HG03521 (cell line): ENCODE measurements at regions not wholly inside any gene's neighbourhood (a gene's known extent, or its start where the extent isn't known, plus 50 kb on each side); places are given as distances from the start of the nearest gene placed in this dataset.
"Not testable (repeated sequence)": the region's sequence is repeated elsewhere in the genome, so short reads cannot be mapped to it uniquely, and the experiment has no call there.

Experiments used
- ATAC-seq: cut with Tn5 transposase; IDR thresholded peaks from one replicate; pipeline ENCODE4 v1.9.1; 2021; ENCODE audit warnings: mild to moderate bottlenecking, moderate library complexity; ENCODE audit not compliant: unreplicated experiment

DNA sequence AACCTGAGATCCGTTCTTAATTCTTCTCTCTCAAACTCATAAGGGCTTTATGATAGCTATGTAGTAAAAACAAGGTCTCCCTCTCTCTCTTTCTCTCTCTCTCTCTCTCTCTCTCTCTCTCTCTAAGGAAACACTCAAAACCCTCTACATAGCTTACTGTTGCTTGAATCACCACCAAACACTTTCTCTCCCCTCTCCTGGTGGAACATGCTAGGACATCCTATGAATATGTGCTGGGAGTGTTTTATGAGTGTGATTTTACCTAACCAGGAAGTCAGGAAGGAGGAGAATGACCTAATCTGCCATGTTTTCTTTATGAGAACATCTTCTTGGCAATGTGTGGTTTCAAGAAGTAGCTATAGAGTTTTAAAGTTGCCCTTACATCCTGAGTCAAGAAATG lies 844.6 kb downstream of the TTLL7 start:
- ATAC-seq: not testable (repeated sequence)

DNA sequence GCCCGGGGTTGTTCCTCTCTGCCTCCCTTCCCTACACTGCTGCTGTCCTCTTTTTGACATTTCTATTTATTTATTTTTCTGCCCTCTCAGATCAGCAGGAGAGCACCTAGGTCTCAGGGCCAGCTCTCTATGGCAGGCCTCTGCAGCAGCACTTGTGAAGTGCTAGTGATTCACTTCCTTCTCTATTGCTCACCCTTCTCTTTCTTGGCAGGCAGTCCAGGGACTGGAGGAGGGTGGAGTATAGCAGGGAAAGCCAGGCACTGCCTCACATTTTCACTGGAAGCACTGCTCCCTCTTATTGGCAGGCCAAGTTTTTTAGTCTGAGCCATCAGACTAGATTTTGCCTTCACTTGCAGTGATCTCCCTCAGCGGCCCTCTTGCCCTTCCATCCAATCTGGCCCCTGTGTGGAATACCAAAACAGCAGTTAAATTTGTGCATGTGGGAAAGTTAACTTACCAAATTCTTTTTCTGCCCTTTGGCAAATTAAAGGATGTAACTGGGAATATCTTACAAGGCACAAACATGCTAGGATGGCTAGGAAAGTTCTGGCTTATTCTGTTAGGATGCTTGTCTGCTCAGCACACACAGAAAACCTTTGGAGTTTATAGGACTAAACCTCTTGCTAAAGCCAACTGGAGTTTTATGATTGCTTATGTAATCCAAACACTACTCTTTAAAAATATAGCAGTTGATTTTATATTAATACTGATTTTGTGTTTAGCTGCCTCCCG lies 847.6 kb downstream of the TTLL7 start:
- not testable (repeated sequence) for ATAC-seq

DNA sequence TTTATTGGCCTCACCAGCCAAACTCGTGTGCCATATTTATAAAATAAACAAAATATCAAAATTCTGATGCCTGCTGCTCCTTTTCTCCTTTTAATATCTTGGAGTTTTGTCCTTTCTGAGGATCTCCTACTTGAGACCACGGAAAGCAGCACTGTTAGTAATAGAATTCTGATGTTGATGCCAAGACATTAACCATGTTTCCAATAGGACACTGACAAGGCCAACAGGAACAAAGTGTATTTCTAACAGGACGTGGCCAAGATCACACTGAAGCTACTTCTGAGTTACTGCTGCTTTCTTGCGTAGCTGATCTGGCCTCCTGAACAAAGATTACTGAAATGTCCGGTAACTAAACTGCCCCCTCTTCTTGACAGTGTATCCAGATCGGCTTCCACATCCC lies 848.5 kb downstream of the TTLL7 start:
- not testable (repeated sequence) for ATAC-seq

DNA sequence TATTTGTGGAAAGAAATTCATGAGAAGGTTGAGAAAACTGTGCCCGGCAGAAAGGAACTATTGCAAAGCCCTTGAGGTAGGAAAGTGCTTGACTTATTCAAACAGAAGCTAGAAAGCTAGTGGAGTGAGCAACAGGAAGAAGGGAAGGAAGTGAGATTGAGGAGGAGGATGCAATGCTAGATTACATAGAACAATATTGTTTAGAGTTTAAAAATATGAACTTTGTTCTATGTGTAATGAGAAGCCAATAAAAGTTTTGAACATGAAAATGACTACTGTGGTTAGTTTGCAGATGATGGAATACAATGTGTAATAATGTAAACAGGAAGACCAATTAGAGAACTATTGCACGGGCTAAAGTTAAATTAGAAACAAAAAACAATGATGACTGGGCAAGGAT lies 853.1 kb downstream of the TTLL7 start:
- ATAC-seq: not testable (repeated sequence)

DNA sequence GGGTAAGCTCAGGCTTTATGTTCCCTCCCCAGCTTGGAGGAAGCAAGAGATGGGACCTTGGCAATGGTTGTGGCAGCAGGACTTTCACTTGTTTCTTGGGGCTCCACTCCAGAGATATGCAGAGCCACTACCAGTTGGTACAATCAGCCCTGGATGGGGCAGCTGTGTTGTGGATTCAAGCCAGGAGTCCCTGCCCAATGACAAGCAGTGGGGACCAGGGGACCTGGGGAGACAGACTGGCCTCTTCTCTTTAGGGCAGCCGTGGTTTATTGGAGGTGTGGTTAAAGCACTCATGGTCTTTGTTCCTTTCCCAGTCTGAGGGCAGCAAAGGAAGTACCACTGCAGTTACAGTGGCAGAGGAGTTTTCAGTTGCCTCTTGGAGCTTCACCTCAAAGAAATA lies 856.1 kb downstream of the TTLL7 start:
- ATAC-seq: not testable (repeated sequence)

DNA sequence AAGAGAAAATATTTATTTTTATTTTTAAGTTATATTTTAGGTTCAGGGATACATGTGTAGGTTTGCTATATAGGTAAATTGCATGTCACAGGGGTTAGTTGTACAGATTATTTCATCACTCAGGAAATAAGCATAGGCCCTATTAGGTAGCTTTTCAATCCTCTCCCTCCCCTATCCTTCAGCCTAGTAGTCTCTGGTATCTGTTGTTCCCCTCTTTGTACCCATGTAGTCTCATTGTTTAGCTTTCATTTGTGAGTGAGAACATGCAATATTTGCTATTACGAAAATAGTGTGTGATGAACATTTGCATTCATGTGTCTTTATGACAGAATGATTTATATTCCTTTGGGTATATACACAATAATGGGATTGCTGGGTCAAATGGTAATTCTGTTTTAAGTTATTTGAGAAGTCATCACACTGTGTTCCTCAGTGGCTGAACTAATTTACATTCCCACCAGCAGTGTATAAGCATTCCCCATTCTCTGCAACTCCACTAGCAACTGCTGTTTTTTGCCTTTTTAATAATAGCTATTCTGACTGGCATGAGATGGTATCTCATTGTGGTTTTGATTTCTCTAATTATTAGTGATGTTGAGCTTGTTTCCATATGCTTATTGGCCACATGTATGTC lies 863.3 kb downstream of the TTLL7 start:
- not testable (repeated sequence) for ATAC-seq

DNA sequence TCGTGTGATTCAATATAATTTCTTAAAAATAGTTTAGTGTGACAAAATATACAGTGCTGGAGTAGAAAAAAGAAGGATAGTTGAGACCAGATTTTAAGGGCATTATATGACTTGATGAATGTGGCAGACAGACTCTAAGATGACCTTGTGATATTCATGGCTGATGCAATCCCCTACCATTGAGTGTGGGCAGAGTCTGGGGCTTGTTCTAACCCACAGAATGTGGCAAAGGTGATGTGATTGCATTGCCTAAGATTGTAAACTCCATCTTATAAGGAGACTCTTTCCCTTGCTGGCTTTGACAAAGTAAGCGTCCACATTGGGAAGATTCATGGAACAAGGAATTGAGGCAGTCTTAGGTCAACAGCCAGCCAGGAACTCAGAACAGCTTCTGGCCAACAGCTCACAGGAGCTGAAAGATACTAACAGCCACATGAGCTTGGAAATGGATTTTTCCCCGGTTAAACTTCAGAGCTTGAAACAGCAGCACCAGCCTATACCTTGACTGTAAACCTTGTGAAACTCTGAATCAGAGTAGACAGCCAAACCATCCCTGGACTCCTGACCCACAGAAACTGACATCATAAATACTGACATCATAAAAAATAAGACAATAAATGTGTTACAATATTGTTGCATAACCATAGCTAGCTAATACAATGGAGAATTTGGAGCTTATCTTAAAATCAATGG lies 864.5 kb downstream of the TTLL7 start:
- not testable (repeated sequence) for ATAC-seq

DNA sequence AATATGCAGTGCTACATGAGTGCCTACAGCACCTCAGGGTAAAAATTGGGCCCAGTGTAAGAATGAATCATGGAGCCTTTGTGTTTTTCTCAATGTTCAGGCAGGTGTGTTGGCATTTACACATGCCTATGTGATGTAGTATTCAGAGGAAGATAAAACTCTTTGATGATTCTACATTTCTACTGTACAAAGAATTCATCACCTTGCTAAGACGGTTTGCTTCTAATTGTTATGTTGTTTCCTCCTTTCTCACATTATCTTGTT lies 867.3 kb downstream of the TTLL7 start:
- no peak for ATAC-seq

DNA sequence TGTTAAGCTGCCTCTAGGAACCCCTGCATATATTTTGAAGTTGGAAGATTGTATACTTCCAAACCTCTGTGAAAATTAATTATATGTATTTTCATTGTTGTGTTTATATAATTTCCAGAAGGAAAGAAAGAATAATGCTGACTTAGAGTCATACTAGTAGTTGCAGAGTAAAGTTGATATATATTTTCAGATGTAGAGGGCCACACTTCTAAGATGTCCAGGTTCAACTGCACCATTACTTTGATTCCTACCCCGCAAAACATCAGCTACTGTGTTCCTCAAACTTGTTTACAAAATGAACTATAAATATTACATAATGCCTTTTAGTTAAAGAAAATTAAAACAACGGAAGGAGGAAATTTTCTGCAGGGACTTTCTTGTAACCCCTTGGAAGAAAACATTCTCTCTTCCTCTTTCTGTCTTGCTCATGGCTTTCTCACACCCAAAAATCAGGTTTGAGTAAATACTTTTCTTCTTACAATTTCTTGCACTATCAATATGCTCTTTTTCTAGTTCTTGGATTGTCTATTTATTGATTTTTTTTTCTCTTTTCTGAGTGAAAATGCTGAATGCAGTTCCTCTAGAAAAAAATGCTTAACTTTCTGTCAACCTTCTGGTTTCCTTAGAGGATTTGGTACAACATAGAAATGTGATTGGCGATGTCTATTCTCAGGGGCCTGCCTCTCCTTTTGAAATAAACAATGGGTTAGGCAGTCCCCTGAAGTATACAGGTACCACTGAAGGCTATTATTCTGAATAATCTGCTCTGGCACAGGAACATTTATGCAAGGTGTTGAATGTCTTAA lies 867.8 kb downstream of the TTLL7 start:
- ATAC-seq: no peak

DNA sequence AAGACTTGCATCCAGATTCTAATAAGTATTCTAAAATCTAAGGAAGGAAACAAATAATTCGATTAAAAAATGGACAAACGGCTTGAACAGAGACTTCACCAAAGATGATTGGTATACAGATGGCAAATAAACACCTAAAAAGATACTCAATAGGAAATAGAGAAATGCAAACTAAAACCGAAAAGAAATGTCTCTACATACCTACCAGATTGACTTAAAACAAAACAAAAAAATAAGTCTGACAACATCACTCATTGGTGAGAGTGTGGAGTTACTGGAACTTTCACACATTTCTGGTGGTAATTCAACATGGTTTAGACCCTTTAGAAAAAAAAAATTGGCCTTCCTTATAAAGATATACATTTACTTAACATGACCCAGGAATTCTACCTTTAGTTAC lies 869.8 kb downstream of the TTLL7 start:
- ATAC-seq: no peak

DNA sequence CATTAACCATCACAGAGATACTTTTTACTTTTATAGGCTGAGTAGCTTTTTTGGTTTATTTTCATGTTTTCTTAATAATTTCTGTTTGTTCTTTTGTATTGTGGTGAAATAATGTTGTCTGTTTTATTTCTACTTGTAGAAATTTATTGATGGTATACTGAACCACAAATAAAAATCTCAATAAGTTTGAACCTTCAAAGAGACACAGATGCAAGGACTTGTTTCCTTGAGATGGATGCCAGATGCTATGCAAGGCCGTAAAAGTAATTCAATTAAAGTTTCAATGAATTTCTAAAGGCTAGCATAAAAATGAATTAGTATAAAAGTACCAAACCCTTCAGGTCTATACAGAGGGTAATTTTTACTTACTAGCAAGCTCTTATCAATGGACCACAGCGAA lies 873.5 kb downstream of the TTLL7 start:
- no peak for ATAC-seq

DNA sequence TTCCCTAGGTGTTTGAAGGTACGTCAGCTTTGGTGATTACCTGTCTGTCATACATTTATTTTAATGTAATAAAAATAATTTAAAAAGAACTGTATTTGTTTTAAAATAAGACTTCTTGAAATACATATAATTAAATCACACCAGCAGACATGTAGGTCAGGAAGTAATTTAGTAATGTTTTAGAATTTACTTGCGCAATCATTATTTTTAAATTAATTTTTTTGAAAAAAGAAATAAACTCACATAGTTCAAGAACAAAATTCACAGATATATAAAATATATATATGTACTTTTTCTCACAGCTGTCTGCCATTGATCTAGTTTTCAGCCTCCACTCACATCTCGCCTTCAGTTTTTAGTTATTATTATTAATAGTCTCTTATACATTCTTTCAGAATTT lies 875.9 kb downstream of the TTLL7 start:
- ATAC-seq: no peak

DNA sequence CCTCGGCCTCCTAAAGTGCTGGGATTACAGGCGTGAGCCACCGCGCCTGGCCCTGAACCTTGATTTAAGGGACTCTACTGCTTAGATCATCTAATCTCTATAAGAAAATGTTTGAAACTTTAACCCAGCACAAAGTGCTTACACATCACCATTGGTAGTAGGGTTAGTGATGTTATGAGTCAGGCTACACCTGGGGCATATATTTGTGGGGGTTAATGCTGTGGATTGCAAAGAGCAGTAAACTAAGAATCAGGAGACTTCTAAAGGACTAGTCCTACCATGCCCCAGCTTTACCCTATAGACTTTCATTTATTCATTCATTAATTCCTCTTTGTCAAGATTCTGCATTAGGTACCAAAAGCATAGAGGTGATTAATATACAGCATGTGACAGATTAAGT lies 880.5 kb downstream of the TTLL7 start:
- ATAC-seq: no peak

DNA sequence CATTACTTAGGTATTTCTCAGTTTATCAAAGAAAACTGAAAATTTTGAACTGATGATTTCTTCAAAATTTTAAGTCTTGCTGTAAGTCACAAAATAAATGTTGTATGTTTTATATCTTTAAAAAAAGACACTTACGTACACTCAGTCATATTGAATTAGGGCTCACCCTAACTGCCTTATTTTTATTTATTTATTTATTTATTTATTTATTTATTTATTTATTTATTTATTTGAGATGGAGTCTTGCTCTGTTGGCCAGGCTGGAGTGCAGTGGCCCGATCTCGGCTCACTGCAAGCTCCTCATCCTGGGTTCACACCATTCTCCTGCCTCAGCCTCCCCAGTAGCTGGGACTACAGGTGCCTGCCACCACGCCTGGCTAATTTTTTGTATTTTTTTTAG lies 881.9 kb downstream of the TTLL7 start:
- not testable (repeated sequence) for ATAC-seq

DNA sequence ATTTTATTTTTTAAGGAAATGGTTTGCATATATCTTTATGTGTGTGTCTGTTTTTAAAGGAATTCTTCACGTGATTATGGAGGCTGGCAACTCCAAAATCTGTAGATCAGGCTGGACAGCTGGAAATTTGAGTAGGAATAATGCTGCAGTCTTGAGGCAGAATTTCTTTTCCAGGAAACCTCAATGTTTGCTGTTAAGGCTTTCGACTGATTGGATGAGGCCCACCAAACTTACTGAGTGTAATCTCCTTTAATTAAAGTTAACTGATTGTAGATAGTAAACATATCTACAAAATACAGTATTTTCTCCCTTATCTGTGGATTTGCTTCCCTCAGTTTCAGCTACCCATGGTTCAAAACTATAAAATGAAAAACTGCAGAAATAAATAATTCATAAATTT lies 883.1 kb downstream of the TTLL7 start:
- ATAC-seq: no peak

DNA sequence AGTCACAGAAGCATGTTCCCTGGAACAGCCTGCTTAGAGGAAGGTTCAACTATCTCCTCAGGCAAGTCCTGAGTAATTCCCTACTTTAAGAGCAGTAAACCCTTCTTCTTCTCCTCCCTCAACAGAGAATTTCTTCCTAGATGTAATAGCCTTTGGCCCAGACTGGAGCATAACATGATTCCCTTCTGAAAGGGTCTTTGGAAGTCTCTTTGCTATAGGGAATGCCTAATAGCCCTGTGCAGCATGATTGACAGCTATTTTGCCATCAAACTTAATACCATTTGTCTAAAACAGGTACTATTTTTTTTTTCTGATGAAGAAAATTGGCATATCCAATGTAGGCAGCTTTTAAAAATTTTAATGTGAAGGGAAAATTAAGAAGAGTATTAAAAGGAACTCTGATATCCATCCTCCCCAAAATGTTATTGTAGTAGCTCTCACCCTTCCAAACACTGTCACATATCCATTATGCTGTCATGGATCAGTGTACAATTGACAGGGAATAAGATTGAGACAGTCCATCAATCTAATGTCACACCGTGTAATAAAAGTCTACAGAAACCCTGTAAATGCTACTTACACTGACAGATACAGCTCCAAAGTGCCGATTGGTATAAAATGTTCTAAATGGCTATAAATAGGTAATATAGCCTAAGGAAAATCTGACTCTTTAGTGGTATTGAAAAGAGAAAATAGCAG lies 884.6 kb downstream of the TTLL7 start:
- no peak for ATAC-seq

DNA sequence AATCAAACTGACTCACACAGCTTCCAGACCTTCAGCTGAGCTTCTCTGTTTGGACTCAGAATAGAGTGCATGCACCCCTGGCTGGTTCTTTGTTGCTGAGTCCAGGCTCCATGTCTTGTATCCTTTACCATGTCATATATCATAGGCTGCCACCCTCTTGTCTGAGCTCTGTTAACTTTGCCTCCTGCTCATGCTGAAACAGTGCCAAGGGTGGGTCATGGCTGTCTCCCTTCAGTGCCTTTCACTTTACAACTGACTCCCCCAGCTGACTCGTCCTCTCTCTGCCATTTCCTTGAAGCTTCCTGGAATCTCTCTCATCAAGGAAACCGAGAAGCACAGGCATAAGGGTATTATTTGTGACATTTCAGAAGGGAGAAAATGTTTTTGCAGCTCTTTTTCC lies 885.3 kb downstream of the TTLL7 start:
- no peak for ATAC-seq

DNA sequence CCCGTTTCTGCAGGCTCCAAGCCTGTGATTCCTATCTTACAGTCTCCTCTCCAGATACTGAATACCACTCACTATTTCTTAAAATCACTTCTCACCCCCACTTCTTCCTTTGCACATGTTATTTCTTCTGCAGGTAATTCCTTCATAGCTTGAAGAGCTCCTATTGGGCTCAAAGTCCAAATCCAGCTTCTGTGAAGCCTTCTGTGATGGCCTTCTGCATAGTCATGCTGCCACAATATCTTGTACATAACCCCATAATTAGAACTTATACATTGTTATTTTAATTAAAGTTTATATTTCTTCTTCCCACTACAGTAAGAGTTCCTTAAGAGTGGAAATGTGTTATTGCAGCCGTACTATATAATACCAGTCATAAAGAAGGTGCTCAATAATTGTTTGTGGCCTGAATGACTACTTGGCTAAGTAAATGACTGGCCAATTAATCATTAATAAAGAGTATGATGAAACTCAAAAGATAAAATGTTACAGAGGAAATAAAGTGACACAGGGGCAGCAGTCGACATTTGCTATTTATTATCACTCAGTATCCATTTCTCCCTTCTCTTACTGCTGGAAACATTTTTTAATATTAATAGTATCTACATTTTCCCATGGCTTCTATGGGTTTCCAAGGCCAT lies 886.6 kb downstream of the TTLL7 start:
- ATAC-seq: no peak

DNA sequence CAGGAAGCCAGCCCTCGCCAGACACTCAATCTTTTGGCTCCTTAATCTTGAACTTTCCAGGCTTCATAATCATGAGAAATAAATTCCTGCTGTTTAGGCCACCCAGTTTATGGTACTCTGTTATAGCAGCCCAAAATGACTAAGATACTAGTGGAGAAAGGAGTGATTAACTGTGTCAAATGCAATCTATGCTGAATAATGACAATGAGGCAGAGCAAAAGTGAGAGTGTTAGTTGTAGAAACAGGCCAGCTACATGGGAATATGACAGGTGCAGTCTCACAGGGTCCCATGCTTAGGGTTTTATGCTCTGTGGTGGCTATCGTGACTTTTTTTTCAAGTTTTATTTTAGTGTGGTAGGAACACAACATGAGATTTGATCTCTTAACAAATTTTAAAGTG lies 888.8 kb downstream of the TTLL7 start:
- no peak for ATAC-seq

DNA sequence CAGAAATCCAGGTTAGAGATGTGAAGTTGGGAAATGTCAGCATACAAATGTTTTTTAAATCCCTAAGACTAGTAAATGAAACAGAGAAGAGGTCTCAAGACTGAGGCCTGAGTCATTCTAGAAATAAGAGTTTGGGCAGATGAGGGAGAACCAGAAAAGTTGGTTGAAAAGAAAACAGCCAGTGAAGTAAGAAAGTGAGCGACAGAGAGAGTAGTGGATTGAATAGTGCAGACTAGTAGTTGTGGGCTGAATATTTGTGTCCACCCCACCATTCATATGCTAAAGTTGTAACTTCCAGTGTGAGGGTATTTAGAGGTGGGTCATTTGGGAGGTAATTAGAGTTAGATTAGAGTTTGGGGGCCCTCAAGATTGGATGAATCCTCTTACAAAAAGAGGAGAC lies 889.2 kb downstream of the TTLL7 start:
- ATAC-seq: no peak

DNA sequence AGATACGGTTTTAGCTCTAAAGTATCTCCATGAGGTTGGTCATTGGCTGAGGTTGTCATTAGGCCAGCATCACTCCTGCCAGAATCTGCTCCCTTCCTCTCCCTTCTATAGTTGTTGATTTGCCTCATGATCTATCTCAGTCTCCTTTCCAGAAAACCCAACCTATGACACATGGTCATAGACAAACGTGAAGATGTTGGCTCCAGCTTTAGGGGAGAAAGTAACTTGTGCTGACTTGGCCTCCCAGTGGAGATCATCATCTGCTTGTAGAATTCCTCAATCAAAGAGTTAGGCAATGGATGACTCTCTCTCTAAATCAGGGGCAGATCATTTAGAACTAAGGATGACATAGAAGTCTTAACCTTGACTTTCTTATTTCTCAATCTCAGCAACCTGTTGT lies 894.4 kb downstream of the TTLL7 start:
- ATAC-seq: no peak
